NCI-H524 (cell line): ENCODE measurements at regions not wholly inside any gene's neighbourhood (a gene's known extent, or its start where the extent isn't known, plus 50 kb on each side); places are given as distances from the start of the nearest gene placed in this dataset.
A peak's percentile ranks its signal among the peaks of the same experiment; 100 is the strongest.

ENCODE experiments used
- DNase-seq, 2 experiments: peaks; one replicate each; lab custom pipeline; 2025; lab: John Stamatoyannopoulos, UW

DNA sequence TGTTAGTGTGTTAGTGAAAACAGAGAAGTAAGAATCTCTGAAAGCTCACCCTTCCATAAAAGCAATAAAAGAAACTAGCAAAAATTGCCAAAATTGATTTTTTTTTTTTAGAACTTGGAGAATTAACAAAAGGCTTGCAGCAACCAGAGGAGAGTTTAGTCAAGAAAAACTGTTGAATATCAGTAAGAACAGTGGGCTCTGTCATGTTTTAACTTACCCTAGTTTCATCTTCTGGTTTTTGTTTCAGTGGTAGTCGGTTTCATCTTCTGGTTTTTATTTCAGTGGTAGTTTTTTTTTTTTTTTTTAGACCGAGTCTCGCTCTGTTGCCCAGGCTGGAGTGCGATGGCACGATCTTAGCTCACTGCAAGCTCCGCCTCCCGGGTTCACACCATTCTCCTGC, 580.9 kb downstream of the NYAP2 start:
- DNase-seq: no peak

DNA sequence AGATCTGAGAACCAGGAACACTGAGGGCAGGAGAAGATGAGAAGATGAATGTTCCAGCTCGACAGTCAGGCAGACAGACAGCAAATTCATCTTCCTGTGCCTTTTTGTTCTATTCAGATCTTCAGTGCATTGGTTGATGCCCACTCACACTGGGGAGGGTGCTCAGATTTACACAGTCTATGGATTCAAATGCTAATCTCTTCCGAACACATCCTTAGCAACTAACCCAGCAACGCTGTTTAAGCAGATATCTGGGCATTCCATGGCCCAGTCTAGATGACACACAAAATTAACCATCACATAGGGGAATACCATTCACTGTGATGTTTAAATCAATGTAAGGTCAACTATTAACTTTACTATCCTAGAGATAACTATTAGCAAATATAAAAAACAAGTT, 571.9 kb downstream of the NYAP2 start:
- DNase-seq: no peak

GRCh38 chr2:225948903-225949302, 549.4 kb downstream of the NYAP2 start:
- DNase-seq: no peak

- DNase-seq: no peak
Measured at GRCh38 chr2:225938991-225939390, 539.5 kb downstream of the NYAP2 start.

- DNase-seq: no peak
Measured at GRCh38 chr2:225937625-225938187, 538.2 kb downstream of the NYAP2 start.

DNA sequence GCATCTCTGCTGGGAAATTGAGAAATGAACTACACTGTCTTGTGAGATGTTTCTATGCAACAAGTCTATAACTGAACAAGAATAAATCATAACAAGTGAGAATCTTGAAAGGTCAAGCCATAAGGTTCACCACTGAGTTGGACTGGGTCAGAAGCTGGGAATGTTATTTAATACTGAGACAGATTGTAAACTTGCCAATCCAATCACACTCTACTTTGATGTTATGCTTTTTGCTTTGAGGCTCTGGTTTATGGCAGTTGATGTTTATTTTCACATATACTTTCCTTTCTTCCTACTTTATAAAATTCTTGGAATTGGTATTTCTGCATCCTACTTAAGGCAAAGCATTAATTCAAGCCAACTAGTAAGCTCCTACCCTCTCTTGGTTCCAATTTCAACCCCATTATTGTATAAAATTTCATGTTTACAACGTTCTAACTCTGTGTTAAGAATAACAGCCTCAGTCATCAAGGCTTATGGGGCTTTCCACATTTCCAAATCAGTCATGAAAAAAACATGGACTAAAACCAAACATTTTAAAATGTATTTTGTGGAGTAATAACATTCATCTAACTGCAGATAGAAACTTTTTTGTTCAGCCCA, 533.4 kb downstream of the NYAP2 start:
- DNase-seq: peak in 1 of 2 experiments; percentile 46

DNA sequence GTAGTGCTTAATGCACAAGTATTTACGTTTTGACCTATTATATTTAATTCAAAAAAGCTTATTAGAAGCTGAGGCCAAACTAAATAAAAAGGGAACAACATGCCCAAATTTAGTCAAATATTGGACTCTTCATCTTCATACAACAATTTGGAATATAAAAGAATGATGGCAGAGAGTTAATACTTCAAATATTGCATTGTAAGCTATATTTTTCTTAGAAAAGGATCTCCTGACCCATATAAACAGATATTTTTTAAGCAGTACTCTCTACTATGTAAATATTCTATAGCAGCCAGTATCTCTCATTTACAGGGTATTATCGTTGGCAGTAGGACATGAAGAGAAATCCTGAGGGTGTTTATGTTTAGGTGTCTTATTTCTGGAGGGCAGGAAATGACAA, 531.2 kb downstream of the NYAP2 start:
- no peak for DNase-seq

GRCh38 chr2:225920621-225921220, 521.2 kb downstream of the NYAP2 start:
- no peak for DNase-seq

- no peak for DNase-seq
Measured at GRCh38 chr2:225916692-225917091, 517.2 kb downstream of the NYAP2 start.

DNA sequence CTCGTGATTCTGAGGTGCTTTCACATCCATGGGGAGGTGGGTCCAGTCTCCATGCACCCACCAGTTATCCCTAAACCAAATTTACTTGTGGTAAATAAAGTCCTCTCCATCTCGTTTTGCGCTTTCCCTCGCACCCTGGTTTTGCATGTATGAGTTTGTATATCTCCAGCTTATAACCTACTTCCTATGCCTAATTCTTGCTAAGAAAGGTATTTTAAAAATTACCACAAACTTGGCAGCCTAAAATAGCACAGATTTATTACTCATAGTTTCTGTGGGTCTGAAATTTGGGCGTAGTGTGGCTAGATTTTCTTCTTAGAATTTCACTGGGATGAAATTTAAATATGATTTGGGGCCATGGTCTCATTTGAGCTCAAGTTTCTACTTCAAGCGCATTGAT, 511.5 kb downstream of the NYAP2 start:
- DNase-seq: no peak

DNA sequence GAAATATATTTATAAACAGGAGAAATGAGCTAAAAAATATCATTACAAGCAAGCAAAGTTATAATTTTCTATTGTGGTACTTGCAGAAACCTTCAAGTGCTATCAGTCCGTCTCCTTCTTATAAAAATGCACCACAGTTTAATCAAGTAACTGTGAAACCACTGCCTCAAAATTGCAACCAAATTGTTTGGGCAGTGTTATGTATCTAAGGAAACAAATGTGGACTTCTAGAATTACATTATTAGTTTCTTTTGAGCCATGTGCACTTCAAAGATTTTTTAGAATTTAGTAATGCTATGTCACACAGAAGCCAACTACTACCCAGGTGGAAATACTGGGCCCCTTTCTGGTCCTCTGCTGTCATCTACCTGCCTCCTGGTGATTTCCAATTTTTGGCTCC, 495.6 kb downstream of the NYAP2 start:
- DNase-seq: no peak

DNA sequence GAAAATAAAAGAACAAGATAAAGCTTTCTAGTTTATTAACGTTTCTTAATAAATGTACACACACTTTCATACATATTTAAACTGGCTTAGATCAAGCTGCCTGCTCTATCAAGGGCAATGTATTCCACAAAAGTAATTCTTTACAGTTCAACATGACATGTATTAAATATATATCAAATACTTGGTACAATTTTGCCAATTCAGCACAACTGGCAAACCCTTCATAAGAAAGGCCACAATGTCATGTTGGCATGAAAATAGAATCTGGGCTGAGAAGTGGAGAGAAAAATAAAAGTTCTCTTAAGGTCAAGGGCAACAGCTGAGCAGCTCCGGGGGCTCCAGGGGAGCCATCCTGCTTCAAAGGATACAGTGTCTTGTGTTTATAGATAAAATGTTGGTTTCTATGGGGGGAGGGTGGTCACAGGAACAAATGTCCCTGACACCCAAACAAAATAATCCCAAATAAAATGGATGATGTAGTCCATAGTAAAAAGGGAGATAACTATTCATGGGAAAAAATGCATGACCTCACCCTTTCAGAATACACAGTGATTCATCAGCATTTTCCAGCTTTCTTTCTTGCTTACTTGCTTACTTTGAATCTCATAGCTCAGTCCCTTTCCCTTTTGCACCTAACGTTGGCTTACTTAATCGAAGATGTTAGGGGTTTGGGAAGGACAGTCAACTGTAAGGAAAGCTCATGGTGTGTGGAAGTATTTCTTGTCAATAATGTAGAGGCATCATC, 494.9 kb downstream of the NYAP2 start:
- DNase-seq: no peak

DNA sequence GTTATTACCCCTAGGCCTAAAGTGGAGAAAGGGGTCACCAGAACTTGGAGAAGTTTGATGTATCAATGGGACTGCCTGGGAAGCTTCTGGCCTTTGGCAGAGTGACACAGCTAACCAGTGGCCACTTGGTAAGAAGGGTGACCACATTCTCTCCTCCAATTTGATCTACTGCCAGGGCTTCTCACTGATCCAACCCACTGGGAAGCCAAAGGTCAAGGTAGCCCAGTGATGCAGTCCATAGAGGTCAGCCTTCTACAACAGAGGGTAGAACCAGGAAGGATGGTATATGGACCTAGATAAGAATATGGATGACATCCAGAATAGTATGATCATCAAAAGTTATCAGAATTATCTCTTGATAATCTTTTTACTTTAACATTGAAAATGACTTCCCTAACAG, 493.6 kb downstream of the NYAP2 start:
- no peak for DNase-seq

- DNase-seq: no peak
Measured at GRCh38 chr2:225891771-225892170, 492.3 kb downstream of the NYAP2 start.

GRCh38 chr2:225891013-225891412, 491.5 kb downstream of the NYAP2 start:
- DNase-seq: no peak

GRCh38 chr2:225889452-225889851, 489.9 kb downstream of the NYAP2 start:
- peak in 1 of 2 experiments; percentile 28 for DNase-seq

GRCh38 chr2:225867071-225867470, 467.6 kb downstream of the NYAP2 start:
- no peak for DNase-seq

DNA sequence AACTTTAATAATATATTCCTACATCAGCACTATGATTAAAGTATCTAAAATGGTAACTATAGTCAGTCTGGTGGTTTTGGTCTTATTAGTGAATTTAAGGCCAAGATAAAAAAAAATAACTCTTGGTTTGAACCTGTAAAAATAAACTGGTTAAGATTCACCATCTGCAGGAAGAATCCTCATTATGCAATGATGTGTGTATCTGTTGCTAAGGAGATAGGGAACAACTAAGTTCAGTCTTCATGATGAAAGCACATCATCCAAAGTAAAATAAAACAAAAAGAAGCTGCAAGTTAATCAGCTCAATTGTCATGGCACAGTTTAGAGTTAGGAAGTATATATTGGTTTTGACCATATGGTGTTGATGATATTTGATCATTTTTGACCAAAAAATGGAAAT, 466.0 kb downstream of the NYAP2 start:
- DNase-seq: no peak

GRCh38 chr2:225864394-225864793, 464.9 kb downstream of the NYAP2 start:
- DNase-seq: no peak

- DNase-seq: no peak
Measured at GRCh38 chr2:225842939-225843338, 443.4 kb downstream of the NYAP2 start.

DNA sequence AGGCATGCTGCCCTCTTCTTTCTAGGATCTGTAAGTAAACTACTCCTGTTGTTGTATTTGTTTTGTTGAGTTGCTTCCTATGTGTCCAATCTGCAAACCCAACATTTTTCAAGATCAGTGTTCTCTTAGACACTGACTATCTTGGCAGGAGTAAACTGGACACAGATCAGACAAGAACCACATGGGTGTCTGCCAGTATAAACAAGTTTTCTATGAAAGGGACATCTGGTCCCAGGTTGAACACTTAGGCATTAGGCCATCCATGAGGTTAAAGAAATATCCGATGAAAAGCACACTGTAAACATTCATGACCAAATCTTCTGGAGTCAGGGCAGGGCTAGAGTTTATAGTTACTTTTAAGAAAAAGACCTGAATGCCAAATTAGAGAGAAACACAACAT, 441.8 kb downstream of the NYAP2 start:
- no peak for DNase-seq

DNA sequence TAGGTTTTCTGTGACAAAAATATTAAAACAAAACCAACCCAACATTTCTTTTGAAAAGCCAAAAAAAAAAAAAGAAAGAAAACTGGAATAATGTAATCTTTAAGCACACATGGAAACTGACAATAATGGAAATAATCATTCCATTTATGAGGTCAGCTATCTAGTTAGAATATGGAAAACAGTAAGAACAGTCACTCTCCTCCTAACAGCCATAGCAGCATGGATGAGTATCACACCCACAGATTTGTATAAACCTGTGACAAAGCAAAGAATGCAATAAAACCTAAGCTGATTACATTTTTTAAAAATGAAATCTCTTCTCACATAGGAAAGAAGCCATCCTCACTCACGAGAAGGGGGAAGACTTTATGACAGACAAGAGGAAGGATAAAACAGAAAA, 437.8 kb downstream of the NYAP2 start:
- no peak for DNase-seq

GRCh38 chr2:225824748-225825449, 425.4 kb downstream of the NYAP2 start:
- no peak for DNase-seq
